A673 (cell line): ENCODE measurements at regions not wholly inside any gene's neighbourhood (a gene's known extent, or its start where the extent isn't known, plus 50 kb on each side); places are given as distances from the start of the nearest gene placed in this dataset.
"Not testable (repeated sequence)": the region's sequence is repeated elsewhere in the genome, so short reads cannot be mapped to it uniquely, and the experiment has no call there.

Experiments used
- BruUV-seq: library from RNA; stranded (reverse); fragments of 400-500 nt; replicated peaks from 2 replicates; lab custom pipeline; 2021; lab: Mats Ljungman, UMichigan
- CTCF ChIA-PET: fragments of 300-600 bp; sonication (Branson Sonifier 250); formaldehyde crosslinking; loops from one replicate; lab custom pipeline; 2022; ENCODE audit warnings: antibody characterized with exemption; lab: Charles Lee
- POLR2A ChIA-PET: fragments of 300-600 bp; sonication (Branson Sonifier 250); formaldehyde crosslinking; loops from one replicate; lab custom pipeline; 2022; ENCODE audit warnings: antibody characterized with exemption; ENCODE audit not compliant: low non-redundant PET; lab: Charles Lee
- DNase-seq: peaks from one replicate; pipeline ENCODE4 v3.0.0-alpha.2; 2015; ENCODE audit warnings: low spot score
- H3K27ac ChIP-seq: fragments of 200-600 bp; sonication (generic); 2 replicates; pipeline ENCODE4 v1.5.1; 2016; ENCODE audit warnings: mixed run types, low read depth, mild to moderate bottlenecking, mixed read lengths, antibody characterized with exemption, low read length; ENCODE audit not compliant: poor library complexity, severe bottlenecking
- H3K27me3 ChIP-seq: fragments of 200-600 bp; sonication (generic); replicated peaks from 2 replicates; pipeline ENCODE4 v1.6.1; 2017; ENCODE audit warnings: mixed run types, low read depth, mild to moderate bottlenecking, mixed read lengths, antibody characterized with exemption, low read length; ENCODE audit not compliant: insufficient read depth, poor library complexity
- H3K36me3 ChIP-seq: fragments of 200-600 bp; sonication (generic); 2 replicates; pipeline ENCODE4 v1.6.1; 2016; ENCODE audit warnings: mixed run types, mild to moderate bottlenecking, mixed read lengths, antibody characterized with exemption, low read length; ENCODE audit not compliant: insufficient read depth, poor library complexity, severe bottlenecking
- H3K4me1 ChIP-seq: fragments of 200-600 bp; sonication (generic); 2 replicates; pipeline ENCODE4 v1.6.1; 2017; ENCODE audit warnings: mixed run types, mild to moderate bottlenecking, mixed read lengths, antibody characterized with exemption, low read length; ENCODE audit not compliant: insufficient read depth, poor library complexity, severe bottlenecking
- H3K4me3 ChIP-seq: fragments of 200-600 bp; sonication (generic); 2 replicates; pipeline ENCODE4 v1.5.1; 2016; ENCODE audit warnings: low read depth, mixed run types, mild to moderate bottlenecking, mixed read lengths, low read length; ENCODE audit not compliant: poor library complexity, severe bottlenecking
- H3K9me3 ChIP-seq: fragments of 200-600 bp; sonication (generic); 2 replicates; pipeline ENCODE4 v1.6.1; 2016; ENCODE audit warnings: mixed run types, low read depth, mild to moderate bottlenecking, mixed read lengths, antibody characterized with exemption, low read length; ENCODE audit not compliant: poor library complexity, severe bottlenecking
- EZH2 ChIP-seq: fragments of 200-600 bp; sonication (generic); IDR thresholded peaks from 2 replicates; pipeline ENCODE4 v1.6.1; 2017; ENCODE audit warnings: borderline replicate concordance, low read depth, mild to moderate bottlenecking, mixed read lengths, antibody characterized with exemption, low read length; ENCODE audit not compliant: poor library complexity, severe bottlenecking
- intact Hi-C: fragments of 100-400 bp; cut with micrococcal nuclease; formaldehyde crosslinking; loops from one replicate; pipeline ENCODE4 v1.10.0; 2022; ENCODE audit not compliant: unreplicated experiment
- TF ChIP-seq, protein P1 (sequence below): fragments of 300-800, 200-600 bp; sonication (generic); conservative IDR thresholded peaks from 2 replicates; pipeline ENCODE4 v1.5.1; 2017; ENCODE audit warnings: low read depth, mild to moderate bottlenecking, antibody characterized with exemption, low read length, moderate library complexity, mixed read lengths

DNA sequence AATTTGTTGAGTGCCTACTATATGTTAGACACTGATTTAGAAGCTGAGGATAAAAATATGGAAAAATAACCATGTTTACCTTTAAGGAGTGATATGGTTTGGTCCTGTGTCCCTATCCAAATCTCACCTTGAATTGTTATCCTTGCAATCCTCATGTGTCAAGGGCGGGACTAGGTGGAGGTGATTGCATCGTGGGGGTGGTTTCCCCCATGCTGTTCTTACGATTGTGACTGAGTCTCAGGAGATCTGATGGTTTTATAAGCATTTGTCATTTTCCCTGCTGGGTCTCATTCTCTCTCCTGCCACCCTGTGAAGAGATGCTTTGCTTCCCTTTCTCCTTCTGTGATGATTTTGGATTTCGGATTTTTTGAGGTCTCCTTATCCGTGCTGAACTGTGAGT is 876.4 kb downstream of the DTWD2 start:
- POLR2A ChIA-PET: no interaction called here
- BruUV-seq: no TSS peak
- H3K27me3 ChIP-seq: no peaks in the 10 kb centered on the region
- TF ChIP-seq, protein P1, sequence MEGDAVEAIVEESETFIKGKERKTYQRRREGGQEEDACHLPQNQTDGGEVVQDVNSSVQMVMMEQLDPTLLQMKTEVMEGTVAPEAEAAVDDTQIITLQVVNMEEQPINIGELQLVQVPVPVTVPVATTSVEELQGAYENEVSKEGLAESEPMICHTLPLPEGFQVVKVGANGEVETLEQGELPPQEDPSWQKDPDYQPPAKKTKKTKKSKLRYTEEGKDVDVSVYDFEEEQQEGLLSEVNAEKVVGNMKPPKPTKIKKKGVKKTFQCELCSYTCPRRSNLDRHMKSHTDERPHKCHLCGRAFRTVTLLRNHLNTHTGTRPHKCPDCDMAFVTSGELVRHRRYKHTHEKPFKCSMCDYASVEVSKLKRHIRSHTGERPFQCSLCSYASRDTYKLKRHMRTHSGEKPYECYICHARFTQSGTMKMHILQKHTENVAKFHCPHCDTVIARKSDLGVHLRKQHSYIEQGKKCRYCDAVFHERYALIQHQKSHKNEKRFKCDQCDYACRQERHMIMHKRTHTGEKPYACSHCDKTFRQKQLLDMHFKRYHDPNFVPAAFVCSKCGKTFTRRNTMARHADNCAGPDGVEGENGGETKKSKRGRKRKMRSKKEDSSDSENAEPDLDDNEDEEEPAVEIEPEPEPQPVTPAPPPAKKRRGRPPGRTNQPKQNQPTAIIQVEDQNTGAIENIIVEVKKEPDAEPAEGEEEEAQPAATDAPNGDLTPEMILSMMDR: no peak
- no peak for TF ChIP-seq EZH2
- H3K36me3 ChIP-seq: no peaks in the 10 kb centered on the region
- H3K4me1 ChIP-seq: no peaks in the 10 kb centered on the region
- no peak overlapping the region for H3K4me3 ChIP-seq
- no peak for DNase-seq
- H3K27ac ChIP-seq: no peak overlapping the region
- no peaks in the 10 kb centered on the region for H3K9me3 ChIP-seq
- intact Hi-C loops: no loop called here
- CTCF ChIA-PET: no interaction called here

DNA sequence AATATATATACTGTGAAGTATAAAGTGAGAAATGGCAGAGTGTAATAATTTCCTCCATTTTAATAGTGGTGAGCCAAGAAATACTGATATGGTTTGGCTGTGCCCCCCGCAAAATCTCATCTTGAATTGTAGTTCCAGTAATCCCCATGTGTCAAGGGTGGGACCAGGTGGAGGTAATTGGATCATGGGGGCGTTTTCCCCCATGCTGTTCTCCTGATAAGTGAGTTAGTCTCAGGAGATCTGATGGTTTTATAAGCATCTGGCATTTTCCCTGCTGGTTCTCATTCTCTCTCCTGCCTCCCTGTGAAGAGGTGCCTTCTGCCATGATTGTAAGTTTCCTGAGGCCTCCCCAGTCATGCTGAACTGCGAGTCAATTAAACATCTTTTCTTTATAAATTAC is 881.1 kb downstream of the DTWD2 start:
- H3K4me3 ChIP-seq, intact Hi-C loops: not testable (repeated sequence)

DNA sequence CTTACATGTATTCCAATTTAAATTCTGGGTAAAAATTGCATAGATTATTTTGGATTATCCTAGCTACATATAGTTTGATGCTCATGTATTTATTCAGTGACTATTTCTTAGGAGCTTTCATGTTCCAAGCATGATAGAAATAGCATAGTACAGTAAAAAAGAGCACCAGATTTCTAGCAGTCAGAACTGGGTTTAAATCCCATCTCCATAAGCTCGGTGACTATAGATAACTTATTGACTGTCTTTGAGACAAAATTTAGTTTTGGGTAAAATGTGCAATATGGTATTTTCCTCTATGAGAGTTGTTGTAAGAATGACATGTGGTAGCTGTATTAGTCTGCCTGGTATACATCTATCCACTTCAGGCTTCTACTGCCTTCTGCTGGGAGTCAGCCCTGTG is 889.6 kb downstream of the DTWD2 start:
- TF ChIP-seq, protein P1: no peak
- TF ChIP-seq EZH2: no peak
- H3K36me3 ChIP-seq: no peaks in the 10 kb centered on the region
- no peak for DNase-seq
- ChIA-PET CTCF (no interaction called here), POLR2A (no interaction called here)
- intact Hi-C loops: no loop called here
- H3K4me3 ChIP-seq: no peak overlapping the region
- H3K4me1 ChIP-seq: no peaks in the 10 kb centered on the region
- no peaks in the 10 kb centered on the region for H3K9me3 ChIP-seq
- H3K27me3 ChIP-seq: no peaks in the 10 kb centered on the region
- no peak overlapping the region for H3K27ac ChIP-seq
- no TSS peak for BruUV-seq

More for the DNA sequence above, 881.1 kb downstream of the DTWD2 start:
- H3K27me3 ChIP-seq, CTCF ChIA-PET, BruUV-seq, H3K9me3 ChIP-seq, DNase-seq, H3K4me1 ChIP-seq, H3K36me3 ChIP-seq, POLR2A ChIA-PET, H3K27ac ChIP-seq: not testable (repeated sequence)

DNA sequence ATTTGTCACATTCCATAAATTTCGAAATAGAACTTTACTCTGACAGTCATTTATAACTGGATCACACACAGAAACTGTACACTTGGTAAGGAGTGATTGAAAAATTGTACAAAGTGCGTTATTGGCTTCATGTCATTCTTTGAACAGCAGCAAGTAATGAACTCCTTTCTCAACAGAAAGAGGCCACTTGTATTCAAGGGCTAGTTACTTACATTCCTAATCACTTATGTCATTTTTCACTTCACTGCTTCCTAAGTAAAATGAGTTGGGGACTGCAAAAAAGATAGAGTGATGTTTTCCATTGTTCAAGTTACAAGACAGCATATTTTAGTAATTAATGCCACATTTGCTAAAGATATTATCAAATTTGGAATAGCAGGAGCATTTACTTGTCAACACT is 893.2 kb downstream of the DTWD2 start:
- BruUV-seq: no TSS peak
- Histone ChIP-seq H3K27me3 (no peaks in the 10 kb centered on the region), H3K36me3 (no peaks in the 10 kb centered on the region), H3K4me3 (no peak overlapping the region), H3K9me3 (no peaks in the 10 kb centered on the region), H3K4me1 (no peaks in the 10 kb centered on the region), H3K27ac (no peak overlapping the region)
- intact Hi-C loops: no loop called here
- POLR2A ChIA-PET: no interaction called here
- CTCF ChIA-PET: no interaction called here
- TF ChIP-seq, protein P1: no peak
- TF ChIP-seq EZH2: no peak
- no peak for DNase-seq
